Activated T-cell treated with anti-CD3 and anti-CD28 coated beads for 48 hours (primary cell): ENCODE measurements at regions not wholly inside any gene's neighbourhood (a gene's known extent, or its start where the extent isn't known, plus 50 kb on each side); places are given as distances from the start of the nearest gene placed in this dataset.

Experiments
- DNase-seq: peaks from one replicate; pipeline ENCODE4 v3.0.0-alpha.2; 2020; ENCODE audit warnings: low read depth

GRCh38 chr7:118699222-118699621 is 474.7 kb downstream of the ANKRD7 start:
- DNase-seq: no peak

GRCh38 chr7:118708741-118709140 is 484.2 kb downstream of the ANKRD7 start:
- no peak for DNase-seq

- no peak for DNase-seq
Measured at GRCh38 chr7:118711688-118712087, 487.2 kb downstream of the ANKRD7 start.

GRCh38 chr7:118713039-118713438 is 488.5 kb downstream of the ANKRD7 start:
- DNase-seq: no peak

GRCh38 chr7:118720632-118721031 is 496.1 kb downstream of the ANKRD7 start:
- no peak for DNase-seq

- no peak for DNase-seq
Measured at GRCh38 chr7:118731854-118732253, 507.4 kb downstream of the ANKRD7 start.

- no peak for DNase-seq
Measured at GRCh38 chr7:118734541-118734940, 510.0 kb downstream of the ANKRD7 start.

- DNase-seq: no peak
Measured at GRCh38 chr7:118735441-118735840, 510.9 kb downstream of the ANKRD7 start.

- DNase-seq: no peak
Measured at GRCh38 chr7:118737935-118738334, 513.4 kb downstream of the ANKRD7 start.

GRCh38 chr7:118745927-118746326 is 521.4 kb downstream of the ANKRD7 start:
- no peak for DNase-seq

- DNase-seq: no peak
Measured at GRCh38 chr7:118747473-118747872, 523.0 kb downstream of the ANKRD7 start.

GRCh38 chr7:118753479-118753878 is 529.0 kb downstream of the ANKRD7 start:
- no peak for DNase-seq

GRCh38 chr7:118754608-118755007 is 530.1 kb downstream of the ANKRD7 start:
- DNase-seq: no peak

- DNase-seq: no peak
Measured at GRCh38 chr7:118755067-118755625, 530.6 kb downstream of the ANKRD7 start.

- DNase-seq: no peak
Measured at GRCh38 chr7:118757066-118757465, 532.6 kb downstream of the ANKRD7 start.

GRCh38 chr7:118758582-118758981 is 534.1 kb downstream of the ANKRD7 start:
- no peak for DNase-seq

- DNase-seq: no peak
Measured at GRCh38 chr7:118759921-118760320, 535.4 kb downstream of the ANKRD7 start.

GRCh38 chr7:118762451-118762850 is 537.9 kb downstream of the ANKRD7 start:
- DNase-seq: no peak

- no peak for DNase-seq
Measured at GRCh38 chr7:118764221-118764620, 539.7 kb downstream of the ANKRD7 start.

- no peak for DNase-seq
Measured at GRCh38 chr7:118771672-118772071, 547.2 kb downstream of the ANKRD7 start.

GRCh38 chr7:118777308-118777707 is 552.8 kb downstream of the ANKRD7 start:
- no peak for DNase-seq

- DNase-seq: no peak
Measured at GRCh38 chr7:118792682-118793081, 568.2 kb downstream of the ANKRD7 start.

GRCh38 chr7:118793582-118793981 is 569.1 kb downstream of the ANKRD7 start:
- no peak for DNase-seq

GRCh38 chr7:118794419-118794818 is 569.9 kb downstream of the ANKRD7 start:
- no peak for DNase-seq

- no peak for DNase-seq
Measured at GRCh38 chr7:118801366-118801765, 576.9 kb downstream of the ANKRD7 start.
